Ishikawa (cell line): ENCODE measurements at regions not wholly inside any gene's neighbourhood (a gene's known extent, or its start where the extent isn't known, plus 50 kb on each side); places are given as distances from the start of the nearest gene placed in this dataset.

Source experiments
- CREB1 ChIP-seq: IDR thresholded peaks from 2 replicates; pipeline ENCODE4 v1.6.1; 2012; ENCODE audit warnings: low read depth
- EP300 ChIP-seq: IDR thresholded peaks from 2 replicates; pipeline ENCODE4 v1.6.1; 2012; ENCODE audit warnings: borderline replicate concordance
- FOXM1 ChIP-seq: IDR thresholded peaks from 2 replicates; pipeline ENCODE4 v1.6.1; 2012; ENCODE audit warnings: low read depth, borderline replicate concordance
- TAF1 ChIP-seq: IDR thresholded peaks from 2 replicates; pipeline ENCODE4 v1.6.1; 2012; ENCODE audit warnings: low read depth, mild to moderate bottlenecking
- TEAD4 ChIP-seq: IDR thresholded peaks from 2 replicates; pipeline ENCODE4 v1.6.1; 2012

- TF ChIP-seq TAF1 (no peak), TEAD4 (no peak), FOXM1 (no peak), EP300 (no peak), CREB1 (no peak)
These were observed 101.8 kb downstream of the ZIC3 start for GRCh38 chrX:137667776-137668175.
